CD4-positive, alpha-beta memory T cell (primary cell): ENCODE measurements at regions not wholly inside any gene's neighbourhood (a gene's known extent, or its start where the extent isn't known, plus 50 kb on each side); places are given as distances from the start of the nearest gene placed in this dataset.

Experiments used
- CTCF ChIA-PET: fragments of 350-600 bp; sonication (Branson Sonifier 250); formaldehyde crosslinking; loops from one replicate; lab custom pipeline; 2021; ENCODE audit warnings: inconsistent platforms; ENCODE audit not compliant: partially characterized antibody; lab: Charles Lee
- POLR2A ChIA-PET: fragments of 350-600 bp; sonication (Branson Sonifier 250); formaldehyde crosslinking; loops from one replicate; lab custom pipeline; 2021; ENCODE audit not compliant: partially characterized antibody; lab: Charles Lee
- DNase-seq, 5 donors: peaks; one replicate each; pipeline versions ENCODE4 v3.0.0 to v3.0.0-alpha.2; 2020 to 2022; ENCODE audit warnings: mixed read lengths in 1 of 5
- H3K27ac ChIP-seq: one replicate; pipeline ENCODE4 v1.7.0; 2013; ENCODE audit warnings: low read depth, low read length
- H3K27me3 ChIP-seq: 2 replicates; pipeline ENCODE4 v1.7.0; 2013; ENCODE audit warnings: mild to moderate bottlenecking, low read length, moderate library complexity; ENCODE audit not compliant: insufficient read depth
- H3K36me3 ChIP-seq: 2 replicates; pipeline ENCODE4 v1.7.0; 2013; ENCODE audit warnings: mild to moderate bottlenecking, low read length, moderate library complexity; ENCODE audit not compliant: insufficient read depth
- H3K4me1 ChIP-seq: 2 replicates; pipeline ENCODE4 v1.7.0; 2013; ENCODE audit warnings: mild to moderate bottlenecking, low read length, moderate library complexity; ENCODE audit not compliant: insufficient read depth
- H3K4me3 ChIP-seq, 2 donors: one replicate each; pipeline ENCODE4 v1.7.0; 2013; ENCODE audit warnings: low read length in 2 of 2, mild to moderate bottlenecking in 1 of 2
- H3K9me3 ChIP-seq, 2 donors: one replicate each; pipeline ENCODE4 v1.7.0; 2013; ENCODE audit warnings: low read length in 2 of 2, control low read depth in 1 of 2; ENCODE audit not compliant: control insufficient read depth in 1 of 2
- H3K27ac Mint-ChIP-seq, 7 donors: one replicate each; pipeline ENCODE4 v1.8.0; 2020 to 2021; ENCODE audit warnings: mixed read lengths in 7 of 7, mild to moderate bottlenecking in 6 of 7, inconsistent platforms in 3 of 7, moderate library complexity in 3 of 7
- H3K27me3 Mint-ChIP-seq, 2 donors: one replicate each; pipeline ENCODE4 v1.8.0; 2020 to 2021; ENCODE audit warnings: mixed read lengths in 2 of 2
- H3K36me3 Mint-ChIP-seq, 2 donors: one replicate each; pipeline ENCODE4 v1.8.0; 2020 to 2021; ENCODE audit warnings: mixed read lengths in 2 of 2, inconsistent platforms in 1 of 2, mild to moderate bottlenecking in 1 of 2
- H3K4me1 Mint-ChIP-seq, 4 donors: one replicate each; pipeline ENCODE4 v1.8.0; 2020 to 2021; ENCODE audit warnings: mixed read lengths in 4 of 4, mild to moderate bottlenecking in 1 of 4
- H3K4me3 Mint-ChIP-seq, 8 donors: one replicate each; pipeline ENCODE4 v1.8.0; 2020 to 2021; ENCODE audit warnings: mixed read lengths in 8 of 8, mild to moderate bottlenecking in 7 of 8, moderate library complexity in 6 of 8, inconsistent platforms in 3 of 8
- H3K9me3 Mint-ChIP-seq, 8 donors: one replicate each; pipeline ENCODE4 v1.8.0; 2020 to 2021; ENCODE audit warnings: mixed read lengths in 8 of 8, mild to moderate bottlenecking in 5 of 8, inconsistent platforms in 3 of 8, moderate library complexity in 1 of 8
- intact Hi-C: fragments of 100-400 bp; cut with micrococcal nuclease; formaldehyde crosslinking; loops from one replicate; pipeline ENCODE4 v1.15.1; 2023

DNA sequence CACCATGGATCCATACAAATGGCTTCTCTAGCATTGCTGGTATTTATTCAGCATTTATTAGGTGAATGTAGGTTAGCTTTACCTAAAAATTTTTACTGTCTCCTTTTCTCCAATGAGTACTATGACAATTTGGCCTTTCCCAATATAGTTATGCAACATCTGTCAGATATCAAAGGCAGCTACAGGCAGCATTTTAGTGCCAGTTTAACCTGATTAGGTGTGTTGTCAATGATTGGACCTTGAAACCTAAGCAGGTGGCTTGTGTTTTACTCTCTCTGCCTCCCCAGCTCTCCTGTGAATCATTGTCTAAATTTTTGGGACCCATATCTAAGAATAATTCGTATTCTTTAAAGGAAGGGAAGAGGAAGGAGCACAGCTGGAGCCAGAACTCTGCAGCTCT is 228.9 kb downstream of the KBTBD8 start:
- H3K27ac Mint-ChIP-seq = no peak overlapping the region
- Histone ChIP-seq H3K9me3 (no peaks in the 10 kb centered on the region), H3K36me3 (no peaks in the 10 kb centered on the region), H3K27me3 (no peaks in the 10 kb centered on the region), H3K4me3 (no peak overlapping the region), H3K4me1 (no peaks in the 10 kb centered on the region), H3K27ac (no peak overlapping the region)
- H3K9me3 Mint-ChIP-seq = peaks cover 0 to 3% (median 0%) of the 10 kb centered on the region in 8 donors
- H3K27me3 Mint-ChIP-seq = no peaks in the 10 kb centered on the region
- ChIA-PET CTCF (interaction anchor here (0.9 kb wide), 1 partner anchor 1648 kb away, joined by 3 read pairs; no protein-coding TSS in a partner anchor), POLR2A (no interaction called here)
- H3K4me1 Mint-ChIP-seq = no peaks in the 10 kb centered on the region
- DNase-seq = no peak
- H3K36me3 Mint-ChIP-seq = no peaks in the 10 kb centered on the region
- H3K4me3 Mint-ChIP-seq = no peak overlapping the region
- intact Hi-C loops = no loop called here

DNA sequence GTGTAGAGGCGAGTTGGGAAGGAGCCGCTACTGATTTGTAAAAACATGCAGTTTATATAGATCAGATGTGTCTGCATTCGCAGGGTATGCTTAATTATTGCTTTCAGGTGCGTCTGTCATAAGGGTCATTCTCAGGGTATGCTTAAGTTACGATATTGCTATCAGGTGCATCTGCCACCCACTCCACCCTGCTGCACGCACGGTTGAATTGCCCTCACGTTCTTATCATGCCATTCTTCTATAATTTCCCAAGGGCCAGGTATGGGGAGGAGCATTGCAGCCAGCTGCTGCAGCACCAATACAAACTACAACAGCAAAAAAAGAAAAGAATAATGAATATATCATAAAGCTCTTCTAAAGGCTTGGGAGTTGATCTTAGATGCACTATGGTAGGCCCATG is 230.0 kb downstream of the KBTBD8 start:
- peaks cover 0 to 3% (median 0%) of the 10 kb centered on the region in 8 donors for H3K9me3 Mint-ChIP-seq
- no peak overlapping the region for H3K4me3 Mint-ChIP-seq
- Histone ChIP-seq H3K4me3 (no peak overlapping the region), H3K4me1 (no peaks in the 10 kb centered on the region), H3K27ac (no peak overlapping the region), H3K36me3 (no peaks in the 10 kb centered on the region), H3K9me3 (no peaks in the 10 kb centered on the region), H3K27me3 (no peaks in the 10 kb centered on the region)
- no peak overlapping the region for H3K27ac Mint-ChIP-seq
- POLR2A ChIA-PET = no interaction called here
- intact Hi-C loops = no loop called here
- no peak for DNase-seq
- H3K36me3 Mint-ChIP-seq = no peaks in the 10 kb centered on the region
- no peaks in the 10 kb centered on the region for H3K27me3 Mint-ChIP-seq
- CTCF ChIA-PET = no interaction called here
- no peaks in the 10 kb centered on the region for H3K4me1 Mint-ChIP-seq

GRCh38 chr3:67232642-67233041 is 234.5 kb downstream of the KBTBD8 start:
- Histone ChIP-seq H3K27ac (no peak overlapping the region), H3K27me3 (no peaks in the 10 kb centered on the region), H3K9me3 (no peaks in the 10 kb centered on the region), H3K4me1 (no peaks in the 10 kb centered on the region), H3K4me3 (no peak overlapping the region), H3K36me3 (no peaks in the 10 kb centered on the region)
- Mint-ChIP-seq H3K27me3 (peaks cover 0 to 2% of the 10 kb centered on the region in 2 donors), H3K4me1 (no peaks in the 10 kb centered on the region), H3K4me3 (no peak overlapping the region), H3K36me3 (no peaks in the 10 kb centered on the region), H3K9me3 (peaks cover 0 to 3% (median 0%) of the 10 kb centered on the region in 8 donors), H3K27ac (no peak overlapping the region)
- ChIA-PET CTCF (no interaction called here), POLR2A (no interaction called here)
- intact Hi-C loops = no loop called here
- DNase-seq = no peak

- CTCF ChIA-PET = no interaction called here
These were observed 241.2 kb downstream of the KBTBD8 start for GRCh38 chr3:67239353-67239752.

GRCh38 chr3:67241084-67241483 is 243.0 kb downstream of the KBTBD8 start:
- intact Hi-C loops = no loop called here
- H3K27ac ChIP-seq = no peak overlapping the region
- Mint-ChIP-seq H3K27ac (no peak overlapping the region), H3K9me3 (peaks cover 0 to 3% (median 0%) of the 10 kb centered on the region in 8 donors), H3K36me3 (no peaks in the 10 kb centered on the region), H3K27me3 (peaks cover 0 to 2% of the 10 kb centered on the region in 2 donors), H3K4me3 (no peak overlapping the region), H3K4me1 (no peaks in the 10 kb centered on the region)
- DNase-seq = no peak
- H3K27me3 ChIP-seq = no peaks in the 10 kb centered on the region
- H3K4me3 ChIP-seq = no peak overlapping the region
- ChIA-PET POLR2A (no interaction called here), CTCF (no interaction called here)
- no peaks in the 10 kb centered on the region for H3K4me1 ChIP-seq
- H3K36me3 ChIP-seq = no peaks in the 10 kb centered on the region
- H3K9me3 ChIP-seq = no peaks in the 10 kb centered on the region

More at GRCh38 chr3:67239353-67239752, 241.2 kb downstream of the KBTBD8 start:
- no peaks in the 10 kb centered on the region for H3K27me3 ChIP-seq
- no peaks in the 10 kb centered on the region for H3K36me3 ChIP-seq
- H3K4me3 ChIP-seq = no peak overlapping the region
- Mint-ChIP-seq H3K9me3 (peaks cover 0 to 3% (median 0%) of the 10 kb centered on the region in 8 donors), H3K27me3 (peaks cover 0 to 2% of the 10 kb centered on the region in 2 donors), H3K4me1 (no peaks in the 10 kb centered on the region), H3K27ac (no peak overlapping the region), H3K36me3 (no peaks in the 10 kb centered on the region), H3K4me3 (no peak overlapping the region)
- POLR2A ChIA-PET = no interaction called here
- H3K9me3 ChIP-seq = no peaks in the 10 kb centered on the region
- intact Hi-C loops = no loop called here
- H3K4me1 ChIP-seq = no peaks in the 10 kb centered on the region
- H3K27ac ChIP-seq = no peak overlapping the region
- DNase-seq = no peak

DNA sequence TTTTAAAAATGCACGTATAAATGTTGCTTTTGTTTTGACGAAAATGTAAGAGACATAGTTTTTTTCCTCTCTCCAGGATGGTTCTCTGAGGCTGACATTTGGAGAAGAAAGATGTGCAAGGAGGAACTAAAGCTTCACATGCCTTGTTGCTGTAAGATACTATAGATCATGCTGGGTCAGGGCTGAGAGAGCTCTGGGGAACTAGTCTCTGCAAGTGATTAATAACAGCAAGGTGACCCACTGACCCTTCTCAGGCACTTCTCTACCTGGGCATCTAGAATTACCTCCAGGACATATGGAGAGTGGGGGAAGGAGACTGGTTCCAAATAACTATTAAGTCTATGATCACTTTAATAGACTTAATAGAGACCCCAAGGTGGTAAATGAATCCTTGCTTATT is 246.0 kb downstream of the KBTBD8 start:
- H3K27me3 ChIP-seq = no peaks in the 10 kb centered on the region
- CTCF ChIA-PET = no interaction called here
- POLR2A ChIA-PET = no interaction called here

GRCh38 chr3:67245545-67245944 is 247.4 kb downstream of the KBTBD8 start:
- intact Hi-C loops = no loop called here
- H3K36me3 ChIP-seq = no peaks in the 10 kb centered on the region

More for the DNA sequence above, 246.0 kb downstream of the KBTBD8 start:
- H3K9me3 Mint-ChIP-seq = peaks cover 0 to 2% (median 0%) of the 10 kb centered on the region in 8 donors
- Histone ChIP-seq H3K4me1 (no peaks in the 10 kb centered on the region), H3K27ac (no peak overlapping the region), H3K4me3 (no peak overlapping the region), H3K36me3 (no peaks in the 10 kb centered on the region), H3K9me3 (no peaks in the 10 kb centered on the region)
- no peak overlapping the region for H3K27ac Mint-ChIP-seq
- H3K4me1 Mint-ChIP-seq = no peaks in the 10 kb centered on the region
- H3K27me3 Mint-ChIP-seq = no peaks in the 10 kb centered on the region
- H3K4me3 Mint-ChIP-seq = no peak overlapping the region
- DNase-seq = no peak
- no peaks in the 10 kb centered on the region for H3K36me3 Mint-ChIP-seq
- intact Hi-C loops = no loop called here

DNA sequence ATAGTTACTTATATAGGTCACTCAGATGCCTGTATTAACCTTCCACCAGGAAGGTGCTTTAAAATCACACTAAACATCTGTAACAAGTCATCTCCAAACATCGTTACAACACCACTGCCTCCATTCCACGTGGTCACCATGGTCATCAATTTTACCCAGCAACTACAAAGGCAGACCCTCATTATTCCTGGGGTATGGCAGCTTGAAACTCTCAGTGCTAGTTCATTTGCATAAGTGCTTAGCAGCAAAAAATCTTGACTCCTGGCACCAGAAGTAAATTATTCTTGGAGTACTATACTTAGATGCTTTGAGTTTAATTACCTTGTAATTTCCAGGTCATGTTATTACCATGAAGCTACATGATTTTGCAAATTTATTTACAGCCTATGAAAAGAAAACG is 250.6 kb downstream of the KBTBD8 start:
- Mint-ChIP-seq H3K9me3 (peaks cover 0 to 19% (median 6%) of the 10 kb centered on the region in 8 donors), H3K36me3 (peaks cover 0 to 3% of the 10 kb centered on the region in 2 donors), H3K27ac (no peak overlapping the region), H3K4me1 (no peaks in the 10 kb centered on the region), H3K27me3 (peaks cover 0 to 3% of the 10 kb centered on the region in 2 donors), H3K4me3 (no peak overlapping the region)
- H3K4me3 ChIP-seq = no peak overlapping the region
- POLR2A ChIA-PET = no interaction called here
- no peak overlapping the region for H3K27ac ChIP-seq
- H3K4me1 ChIP-seq = no peaks in the 10 kb centered on the region
- H3K27me3 ChIP-seq = no peaks in the 10 kb centered on the region
- H3K9me3 ChIP-seq = no peaks in the 10 kb centered on the region
- DNase-seq = no peak
- CTCF ChIA-PET = no interaction called here
- no peaks in the 10 kb centered on the region for H3K36me3 ChIP-seq
- intact Hi-C loops = no loop called here

More at GRCh38 chr3:67245545-67245944, 247.4 kb downstream of the KBTBD8 start:
- Histone ChIP-seq H3K9me3 (no peaks in the 10 kb centered on the region), H3K27ac (no peak overlapping the region), H3K4me1 (no peaks in the 10 kb centered on the region), H3K4me3 (no peak overlapping the region), H3K27me3 (no peaks in the 10 kb centered on the region)
- Mint-ChIP-seq H3K36me3 (no peaks in the 10 kb centered on the region), H3K9me3 (peaks cover 0 to 2% (median 0%) of the 10 kb centered on the region in 8 donors), H3K27ac (no peak overlapping the region), H3K27me3 (peaks cover 0 to 3% of the 10 kb centered on the region in 2 donors), H3K4me3 (no peak overlapping the region), H3K4me1 (no peaks in the 10 kb centered on the region)
- DNase-seq = no peak
- POLR2A ChIA-PET = no interaction called here
- CTCF ChIA-PET = no interaction called here
